OCI-LY1 (cell line): ENCODE measurements at regions not wholly inside any gene's neighbourhood (a gene's known extent, or its start where the extent isn't known, plus 50 kb on each side); places are given as distances from the start of the nearest gene placed in this dataset.

ENCODE experiments used
- H2AFZ ChIP-seq: fragments of 200-600 bp; sonication (generic), shearing (Covaris generic); 2 replicates; pipeline ENCODE4 v1.6.0; 2014; ENCODE audit warnings: antibody characterized with exemption, mild to moderate bottlenecking, low read length
- H3F3A ChIP-seq: fragments of 200-600 bp; sonication (generic), shearing (Covaris generic); 2 replicates; pipeline ENCODE4 v1.6.0; 2014; ENCODE audit warnings: mild to moderate bottlenecking, antibody characterized with exemption, low read length, moderate library complexity; ENCODE audit not compliant: insufficient read depth
- H3K27ac ChIP-seq: fragments of 200-600 bp; sonication (generic); 2 replicates; pipeline ENCODE4 v1.5.1; 2014; ENCODE audit warnings: low read length, mixed run types, mild to moderate bottlenecking, low read depth; ENCODE audit not compliant: poor library complexity, severe bottlenecking
- H3K27me3 ChIP-seq: fragments of 200-600 bp; sonication (generic); 2 replicates; pipeline ENCODE4 v1.6.0; 2014; ENCODE audit warnings: antibody characterized with exemption, mild to moderate bottlenecking, low read length, moderate library complexity; ENCODE audit not compliant: insufficient read depth
- H3K36me3 ChIP-seq: fragments of 200-600 bp; sonication (generic); 2 replicates; pipeline ENCODE4 v1.6.1; 2014; ENCODE audit warnings: mild to moderate bottlenecking, antibody characterized with exemption, low read length, moderate library complexity, mixed read lengths; ENCODE audit not compliant: insufficient read depth
- H3K4me1 ChIP-seq: fragments of 200-600 bp; sonication (generic); 2 replicates; pipeline ENCODE4 v1.5.1; 2014; ENCODE audit warnings: mild to moderate bottlenecking, low read length, moderate library complexity; ENCODE audit not compliant: insufficient read depth, severe bottlenecking
- H3K4me2 ChIP-seq: fragments of 200-600 bp; sonication (generic), shearing (Covaris generic); 2 replicates; pipeline ENCODE4 v1.6.1; 2014; ENCODE audit warnings: low read length
- H3K4me3 ChIP-seq: fragments of 200-600 bp; sonication (generic); 2 replicates; pipeline ENCODE4 v1.5.1; 2014; ENCODE audit warnings: low read length, low read depth, mild to moderate bottlenecking, mixed read lengths; ENCODE audit not compliant: poor library complexity, severe bottlenecking
- H3K79me2 ChIP-seq: fragments of 200-600 bp; shearing (Covaris generic); 2 replicates; pipeline ENCODE4 v1.6.1; 2016; ENCODE audit warnings: mixed run types, low read length, mixed read lengths; ENCODE audit not compliant: insufficient read depth
- H3K9ac ChIP-seq: fragments of 200-600 bp; sonication (generic), shearing (Covaris generic); 2 replicates; pipeline ENCODE4 v1.6.1; 2014; ENCODE audit warnings: mild to moderate bottlenecking, low read length, mixed read lengths
- H3K9me2 ChIP-seq: fragments of 200-600 bp; sonication (generic), shearing (Covaris generic); 2 replicates; pipeline ENCODE4 v1.6.1; 2014; ENCODE audit warnings: low read depth, mild to moderate bottlenecking, low read length, mixed read lengths
- H3K9me3 ChIP-seq: fragments of 200-600 bp; shearing (Covaris generic); 2 replicates; pipeline ENCODE4 v1.6.1; 2014; ENCODE audit warnings: low read length, mixed read lengths
- H4K20me1 ChIP-seq: fragments of 200-600 bp; sonication (generic), shearing (Covaris generic); 2 replicates; pipeline ENCODE4 v1.6.0; 2016; ENCODE audit warnings: mild to moderate bottlenecking, low read length; ENCODE audit not compliant: insufficient read depth
- EZH2 ChIP-seq: fragments of 200-600 bp; sonication (generic), shearing (Covaris generic); IDR thresholded peaks from 2 replicates; pipeline ENCODE4 v1.8.0; 2017; ENCODE audit warnings: borderline replicate concordance, mixed run types, mild to moderate bottlenecking, antibody characterized with exemption, low read length, moderate library complexity, mixed read lengths
- TF ChIP-seq, protein P1 (sequence below): fragments of 200-600 bp; sonication (generic), shearing (Covaris generic); IDR thresholded peaks from 2 replicates; pipeline ENCODE4 v1.5.1; 2017; ENCODE audit warnings: mild to moderate bottlenecking, antibody characterized with exemption, low read length, moderate library complexity, mixed read lengths

DNA sequence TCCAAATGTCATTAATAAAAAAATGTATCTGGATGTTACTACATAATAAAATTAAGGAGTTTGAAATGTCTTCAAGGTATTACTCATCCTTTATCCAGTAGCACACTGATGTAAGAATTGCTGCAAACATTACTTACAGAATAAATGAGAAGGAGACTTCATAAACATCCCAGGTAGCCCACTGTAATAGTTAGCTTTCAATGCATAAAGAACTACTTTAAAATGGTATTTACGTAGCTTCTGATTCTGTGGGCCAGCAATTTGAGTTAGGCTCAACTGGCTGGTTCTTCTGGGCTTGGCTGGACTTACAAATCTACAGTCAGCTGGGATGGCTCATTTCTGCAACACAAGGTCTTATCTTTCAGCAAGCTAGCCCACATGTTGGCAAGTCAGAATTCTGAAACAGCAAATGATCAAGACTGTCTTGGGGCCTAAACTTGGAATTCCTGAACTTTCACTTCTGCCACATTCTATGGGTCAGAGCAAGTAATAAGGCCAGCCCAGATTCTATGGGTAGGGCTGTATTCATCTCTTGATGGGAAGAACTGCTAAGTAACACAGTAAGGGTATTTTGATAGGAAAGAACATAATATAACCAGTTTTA, 522.5 kb downstream of the IQCM start:
- Histone ChIP-seq H3K27ac (no peak overlapping the region), H3K27me3 (no peaks in the 10 kb centered on the region), H3K36me3 (no peaks in the 10 kb centered on the region), H3K4me3 (no peak overlapping the region), H3K9me2 (no peaks in the 10 kb centered on the region), H3K4me1 (no peaks in the 10 kb centered on the region), H3K9me3 (no peaks in the 10 kb centered on the region), H3K9ac (no peak overlapping the region), H4K20me1 (no peaks in the 10 kb centered on the region), H2AFZ (no peak overlapping the region), H3K4me2 (no peak overlapping the region), H3K79me2 (no peaks in the 10 kb centered on the region), H3F3A (no peaks in the 10 kb centered on the region)
- no peak for TF ChIP-seq EZH2
- TF ChIP-seq, protein P1, sequence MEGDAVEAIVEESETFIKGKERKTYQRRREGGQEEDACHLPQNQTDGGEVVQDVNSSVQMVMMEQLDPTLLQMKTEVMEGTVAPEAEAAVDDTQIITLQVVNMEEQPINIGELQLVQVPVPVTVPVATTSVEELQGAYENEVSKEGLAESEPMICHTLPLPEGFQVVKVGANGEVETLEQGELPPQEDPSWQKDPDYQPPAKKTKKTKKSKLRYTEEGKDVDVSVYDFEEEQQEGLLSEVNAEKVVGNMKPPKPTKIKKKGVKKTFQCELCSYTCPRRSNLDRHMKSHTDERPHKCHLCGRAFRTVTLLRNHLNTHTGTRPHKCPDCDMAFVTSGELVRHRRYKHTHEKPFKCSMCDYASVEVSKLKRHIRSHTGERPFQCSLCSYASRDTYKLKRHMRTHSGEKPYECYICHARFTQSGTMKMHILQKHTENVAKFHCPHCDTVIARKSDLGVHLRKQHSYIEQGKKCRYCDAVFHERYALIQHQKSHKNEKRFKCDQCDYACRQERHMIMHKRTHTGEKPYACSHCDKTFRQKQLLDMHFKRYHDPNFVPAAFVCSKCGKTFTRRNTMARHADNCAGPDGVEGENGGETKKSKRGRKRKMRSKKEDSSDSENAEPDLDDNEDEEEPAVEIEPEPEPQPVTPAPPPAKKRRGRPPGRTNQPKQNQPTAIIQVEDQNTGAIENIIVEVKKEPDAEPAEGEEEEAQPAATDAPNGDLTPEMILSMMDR: no peak

DNA sequence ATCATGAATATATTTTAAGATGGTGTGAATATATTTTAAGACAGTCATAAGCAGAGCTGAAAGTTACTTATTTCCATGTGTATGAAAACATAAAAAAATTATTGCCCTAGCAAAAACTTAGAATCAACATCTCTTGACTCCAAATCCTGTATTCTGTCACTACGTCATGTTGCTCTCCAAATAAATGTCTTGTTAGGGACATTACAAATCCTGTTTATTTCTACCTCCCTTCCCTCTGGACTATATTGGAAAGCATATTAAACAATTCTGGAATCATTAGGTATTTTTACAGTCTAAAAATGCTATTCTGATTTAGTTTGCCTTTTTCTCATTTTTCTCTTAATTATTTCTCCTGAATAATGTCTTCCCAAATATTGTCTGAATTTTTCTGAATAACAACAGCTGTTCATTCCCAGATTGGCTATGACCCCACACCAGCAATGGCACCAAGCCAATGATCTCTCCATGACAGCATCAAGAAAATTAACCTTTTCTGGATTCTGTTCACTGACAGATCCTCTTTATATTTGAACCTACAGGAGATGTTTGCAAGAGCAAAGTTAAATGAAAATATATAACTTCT, 523.1 kb downstream of the IQCM start:
- H3K27ac ChIP-seq: no peak overlapping the region

DNA sequence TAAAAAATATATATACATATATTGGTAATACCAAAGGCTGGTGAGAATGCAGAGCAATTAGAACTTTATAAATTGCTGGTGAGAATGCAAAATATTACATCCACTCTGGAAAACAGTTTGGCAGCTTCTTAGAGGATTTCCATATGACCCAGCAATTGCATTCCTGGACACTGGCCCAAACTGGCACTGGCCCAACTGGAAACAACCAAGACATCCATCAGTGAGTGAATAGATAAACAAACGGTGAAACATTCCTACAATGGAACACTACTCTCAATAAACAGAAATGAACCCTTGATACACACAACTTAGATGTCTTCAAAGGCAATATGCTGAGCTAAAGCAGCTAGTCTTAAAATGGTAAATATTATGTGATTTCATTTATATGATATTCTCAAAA, 524.2 kb downstream of the IQCM start:
- no peaks in the 10 kb centered on the region for H3K27me3 ChIP-seq
- H3K9ac ChIP-seq: no peak overlapping the region
- H3K27ac ChIP-seq: no peak overlapping the region
- H3K79me2 ChIP-seq: no peaks in the 10 kb centered on the region
- H3K4me2 ChIP-seq: no peak overlapping the region
- no peaks in the 10 kb centered on the region for H3K36me3 ChIP-seq
- H3K9me2 ChIP-seq: no peaks in the 10 kb centered on the region
- TF ChIP-seq EZH2: no peak
- TF ChIP-seq, protein P1: no peak
- H4K20me1 ChIP-seq: no peaks in the 10 kb centered on the region
- H3K4me1 ChIP-seq: no peaks in the 10 kb centered on the region
- no peak overlapping the region for H2AFZ ChIP-seq
- H3F3A ChIP-seq: no peaks in the 10 kb centered on the region
- H3K9me3 ChIP-seq: no peaks in the 10 kb centered on the region
- no peak overlapping the region for H3K4me3 ChIP-seq

More for the DNA sequence above, 523.1 kb downstream of the IQCM start:
- H3K4me3 ChIP-seq: no peak overlapping the region
- no peaks in the 10 kb centered on the region for H3K9me3 ChIP-seq
- H3K79me2 ChIP-seq: no peaks in the 10 kb centered on the region
- H3K27me3 ChIP-seq: no peaks in the 10 kb centered on the region
- no peaks in the 10 kb centered on the region for H3F3A ChIP-seq
- H3K4me2 ChIP-seq: no peak overlapping the region
- no peaks in the 10 kb centered on the region for H3K4me1 ChIP-seq
- no peak for TF ChIP-seq EZH2
- TF ChIP-seq, protein P1: no peak
- no peaks in the 10 kb centered on the region for H3K9me2 ChIP-seq
- no peaks in the 10 kb centered on the region for H3K36me3 ChIP-seq
- H4K20me1 ChIP-seq: no peaks in the 10 kb centered on the region
- no peak overlapping the region for H2AFZ ChIP-seq
- H3K9ac ChIP-seq: no peak overlapping the region
